ENCODE measurements at regions not wholly inside any gene's neighbourhood (a gene's known extent, or its start where the extent isn't known, plus 50 kb on each side); places are given as distances from the start of the nearest gene placed in this dataset.

DNA sequence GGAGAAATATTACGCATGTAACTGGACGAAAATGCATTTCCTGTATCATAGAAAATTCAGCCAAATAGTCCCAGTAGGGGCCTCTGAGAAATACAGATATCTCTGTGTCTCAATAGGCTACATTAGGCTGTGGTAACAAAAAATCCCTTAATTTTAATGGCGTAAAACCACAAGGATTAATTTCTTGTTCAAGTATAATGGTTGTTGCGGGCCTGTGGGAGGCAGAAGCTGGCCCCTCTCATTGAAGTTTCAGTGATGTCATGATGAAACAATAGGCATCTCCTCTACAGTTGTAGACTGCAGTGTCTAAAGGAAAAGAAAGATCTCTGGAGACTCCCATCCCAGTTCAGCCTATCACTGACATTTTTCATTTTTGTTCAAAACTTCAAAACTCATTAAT, 1625.6 kb upstream of the C9orf72 start:
- H3K23ac ChIP-seq (ENCODE audit: insufficient read length), result no peak overlapping the region
- no peak overlapping the region for H2AFZ ChIP-seq (ENCODE audit: low read length)
- H2BK120ac ChIP-seq (replicated peaks; ENCODE audit: low read depth, low read length), result no peak overlapping the region
- peaks cover 0 to 31% of the 10 kb centered on the region in 2 experiments; a peak in 2 of 4 replicates for H3K79me2 ChIP-seq (ENCODE audit: control insufficient read depth in 1 of 2, insufficient read depth in 2 of 2, low read length in 2 of 2)
- no peak overlapping the region for H3K4ac ChIP-seq (replicated peaks; ENCODE audit: insufficient read length, low read depth, low read length)
- H3K4me2 ChIP-seq (ENCODE audit: insufficient read depth in 1 of 2, low read depth in 2 of 2, low read length in 2 of 2), result no peak overlapping the region
- no peak overlapping the region for H2BK12ac ChIP-seq (ENCODE audit: low read depth, low read length)
- H2BK5ac ChIP-seq (ENCODE audit: low read depth, low read length), result no peak overlapping the region
- H3K56ac ChIP-seq (replicated peaks; ENCODE audit: insufficient read length, low read depth, low read length), result no peak overlapping the region
- no peak overlapping the region for H3K18ac ChIP-seq (ENCODE audit: extremely low read depth, low read length)
- no peak overlapping the region for H3K14ac ChIP-seq (ENCODE audit: insufficient read length)
- ChIA-PET CTCF (ENCODE audit: partially characterized antibody) (no interaction called here), POLR2A (ENCODE audit: partially characterized antibody) (no interaction called here)
- no peak overlapping the region for H2BK20ac ChIP-seq (ENCODE audit: low read length)
- H2BK15ac ChIP-seq (ENCODE audit: low read length), result no peak overlapping the region
- no peaks in the 10 kb centered on the region for H3K4me1 ChIP-seq (replicated peaks in 1 of 4; ENCODE audit: control insufficient read depth in 3 of 4, insufficient read depth in 4 of 4, low read length in 3 of 4)
- no peak overlapping the region for H4K8ac ChIP-seq (ENCODE audit: extremely low read depth, insufficient read depth, low read length)
- H3K27ac ChIP-seq (ENCODE audit: low read depth, low read length), result no peak overlapping the region
- H2AK5ac ChIP-seq (ENCODE audit: low read depth, low read length), result no peak overlapping the region
- H4K20me1 ChIP-seq (replicated peaks in 1 of 2; ENCODE audit: control insufficient read depth in 1 of 2, insufficient read depth in 2 of 2, low read length in 2 of 2), result no peaks in the 10 kb centered on the region
- no peak for DNase-seq (ENCODE audit: low read depth in 1 of 2, low spot score in 2 of 2)
- no peak overlapping the region for H3K9ac ChIP-seq (replicated peaks in 1 of 4; ENCODE audit: extremely low read depth in 1 of 4, low read depth in 3 of 4, low read length in 3 of 4)
- H4K5ac ChIP-seq (ENCODE audit: insufficient read length, low read depth, low read length), result no peak overlapping the region
- H3K27me3 ChIP-seq (replicated peaks in 1 of 4; ENCODE audit: control insufficient read depth in 3 of 4, extremely low read depth in 1 of 4, insufficient read depth in 3 of 4, low read length in 3 of 4), result no peaks in the 10 kb centered on the region
- no peak for FAIRE-seq
- no peaks in the 10 kb centered on the region for H3K36me3 ChIP-seq (ENCODE audit: control insufficient read depth in 2 of 4, insufficient read depth in 4 of 4, low read length in 3 of 4)
- no peak overlapping the region for H3K4me3 ChIP-seq (ENCODE audit: extremely low read depth in 1 of 4, insufficient read depth in 2 of 4, low read depth in 3 of 4, low read length in 4 of 4)
- no peaks in the 10 kb centered on the region for H3K79me1 ChIP-seq (ENCODE audit: low read depth, low read length)
- H3K23me2 ChIP-seq (ENCODE audit: low read depth, low read length), result no peaks in the 10 kb centered on the region
- H4K91ac ChIP-seq (replicated peaks; ENCODE audit: insufficient read length, low read length), result no peak overlapping the region
- no peaks in the 10 kb centered on the region for H3K9me3 ChIP-seq (ENCODE audit: insufficient read depth in 2 of 2, low read depth in 1 of 2, low read length in 1 of 2)
- WGBS, 2 experiments (ENCODE audit: extremely low coverage in 1 of 2, insufficient coverage in 1 of 2, insufficient read length in 1 of 2, insufficient replicate concordance in 2 of 2, low coverage in 1 of 2, low lambda C conversion rate in 2 of 2, missing lambda C conversion rate in 1 of 2), result 90% methylated on average over 4 of the region's 4 CpGs; no CpG with 5 or more reads in 1 of the 2 experiments
- no peak for TF ChIP-seq EZH2 (IDR thresholded peaks at IDR 0.05; ENCODE audit: low read depth, low read length, severe bottlenecking)
- TF ChIP-seq CHD1 (IDR thresholded peaks at IDR 0.05; ENCODE audit: low read depth, low read length), result no peak
- TF ChIP-seq CTBP2 (IDR thresholded peaks at IDR 0.05; ENCODE audit: borderline replicate concordance, insufficient read depth, insufficient read length, low read length), result no peak
